SK-N-MC (cell line): ENCODE measurements at regions not wholly inside any gene's neighbourhood (a gene's known extent, or its start where the extent isn't known, plus 50 kb on each side); places are given as distances from the start of the nearest gene placed in this dataset.

ENCODE experiments used
- EZH2 ChIP-seq: fragments of 200-600 bp; sonication (generic); IDR thresholded peaks from one replicate; pipeline ENCODE4 v1.6.1; 2017; ENCODE audit warnings: antibody characterized with exemption
- POLR2AphosphoS5 ChIP-seq: IDR thresholded peaks from 2 replicates; pipeline ENCODE4 v1.6.1; 2012; ENCODE audit warnings: mild to moderate bottlenecking, low read depth, low read length, borderline replicate concordance

- TF ChIP-seq EZH2 (no peak), POLR2AphosphoS5 (no peak)
Observed at GRCh38 chr1:106619080-106619826, 437.2 kb upstream of the PRMT6 start.
